Activated CD4-positive, alpha-beta T cell treated with anti-CD3 and anti-CD28 coated beads for 4 hours (primary cell): ENCODE measurements at regions not wholly inside any gene's neighbourhood (a gene's known extent, or its start where the extent isn't known, plus 50 kb on each side); places are given as distances from the start of the nearest gene placed in this dataset.

Experiments
- DNase-seq, 2 donors: peaks; one replicate each; pipeline ENCODE4 v3.0.0-alpha.2; 2020

GRCh38 chr3:43783987-43784639 lies 93.4 kb downstream of the ABHD5 start:
- DNase-seq: no peak

- no peak for DNase-seq
Measured at GRCh38 chr3:43784640-43785011, 93.9 kb downstream of the ABHD5 start.

- no peak for DNase-seq
Measured at GRCh38 chr3:43785551-43785950, 94.8 kb downstream of the ABHD5 start.

- no peak for DNase-seq
Measured at GRCh38 chr3:43786102-43786501, 95.4 kb downstream of the ABHD5 start.

GRCh38 chr3:43786526-43787305 lies 96.0 kb downstream of the ABHD5 start:
- DNase-seq: no peak

GRCh38 chr3:43787330-43787729 lies 96.6 kb downstream of the ABHD5 start:
- no peak for DNase-seq

GRCh38 chr3:43789028-43789427 lies 98.3 kb downstream of the ABHD5 start:
- DNase-seq: no peak

- DNase-seq: no peak
Measured at GRCh38 chr3:43790060-43790459, 99.3 kb downstream of the ABHD5 start.

GRCh38 chr3:43790476-43790875 lies 99.7 kb downstream of the ABHD5 start:
- DNase-seq: no peak

- DNase-seq: no peak
Measured at GRCh38 chr3:43791246-43791645, 100.5 kb downstream of the ABHD5 start.

GRCh38 chr3:43792904-43793303 lies 102.2 kb downstream of the ABHD5 start:
- no peak for DNase-seq

- DNase-seq: no peak
Measured at GRCh38 chr3:43793648-43794372, 103.1 kb downstream of the ABHD5 start.

- DNase-seq: no peak
Measured at GRCh38 chr3:43794776-43795175, 104.0 kb downstream of the ABHD5 start.

GRCh38 chr3:43795491-43795890 lies 104.8 kb downstream of the ABHD5 start:
- no peak for DNase-seq

- DNase-seq: no peak
Measured at GRCh38 chr3:43796041-43796596, 105.4 kb downstream of the ABHD5 start.

- no peak for DNase-seq
Measured at GRCh38 chr3:43797794-43798193, 107.1 kb downstream of the ABHD5 start.

- no peak for DNase-seq
Measured at GRCh38 chr3:43810797-43811196, 120.1 kb downstream of the ABHD5 start.

- no peak for DNase-seq
Measured at GRCh38 chr3:43814461-43814860, 123.7 kb downstream of the ABHD5 start.

GRCh38 chr3:43816372-43816771 lies 125.6 kb downstream of the ABHD5 start:
- no peak for DNase-seq

- DNase-seq: no peak
Measured at GRCh38 chr3:43817064-43817463, 126.3 kb downstream of the ABHD5 start.

GRCh38 chr3:43817825-43818224 lies 127.1 kb downstream of the ABHD5 start:
- DNase-seq: no peak

GRCh38 chr3:43818229-43818628 lies 127.5 kb downstream of the ABHD5 start:
- no peak for DNase-seq

GRCh38 chr3:43838009-43838758 lies 147.4 kb downstream of the ABHD5 start:
- DNase-seq: no peak
